HCT116 (cell line): ENCODE measurements at regions not wholly inside any gene's neighbourhood (a gene's known extent, or its start where the extent isn't known, plus 50 kb on each side); places are given as distances from the start of the nearest gene placed in this dataset.
"Not testable (repeated sequence)": the region's sequence is repeated elsewhere in the genome, so short reads cannot be mapped to it uniquely, and the experiment has no call there.

ENCODE experiments used
- ATAC-seq: fragments of 200-7000 bp; cut with Tn5 transposase; 2 replicates; pipeline ENCODE4 v1.9.1; 2020; ENCODE audit warnings: mild to moderate bottlenecking, moderate library complexity
- BruUV-seq: library from RNA; stranded (reverse); fragments of 400-500 nt; replicated peaks from 2 replicates; lab custom pipeline; 2021; lab: Mats Ljungman, UMichigan
- CTCF ChIA-PET: fragments of 300-600 bp; sonication (Branson Sonifier 250); formaldehyde crosslinking; loops from one replicate; lab custom pipeline; 2021; ENCODE audit warnings: antibody characterized with exemption; lab: Charles Lee
- POLR2A ChIA-PET: fragments of 300-600, 350-600 bp; sonication (Branson Sonifier 250); formaldehyde crosslinking; loops from one replicate; lab custom pipeline; 2021; ENCODE audit warnings: antibody characterized with exemption; lab: Charles Lee
- RAD21 ChIA-PET, 2 experiments: fragments of 300-600 bp; sonication (Branson Sonifier 250); formaldehyde crosslinking; loops; one replicate each; lab custom pipeline; 2023; ENCODE audit warnings: low total read pairs in 2 of 2; ENCODE audit not compliant: uncharacterized antibody in 2 of 2, unreplicated experiment in 2 of 2, low non-redundant PET in 1 of 2; lab: Charles Lee
- DNase-seq: peaks from one replicate; pipeline ENCODE4 v3.0.0-alpha.2; 2010; ENCODE audit warnings: low read depth, low spot score
- H2AFZ ChIP-seq: fragments of 200-600 bp; shearing (Covaris generic), sonication (generic); 2 replicates; pipeline ENCODE4 v1.6.1; 2017; ENCODE audit warnings: low read depth, mixed run types, mixed read lengths, antibody characterized with exemption, low read length; ENCODE audit not compliant: poor library complexity, severe bottlenecking
- H3K27ac ChIP-seq: 2 replicates; pipeline ENCODE4 v1.5.1; 2012; ENCODE audit warnings: low read depth, low read length
- H3K27me3 ChIP-seq: fragments of 200-600 bp; sonication (generic); 2 replicates; pipeline ENCODE4 v1.6.1; 2016; ENCODE audit warnings: mixed run types, low read length, mixed read lengths; ENCODE audit not compliant: insufficient read depth
- H3K36me3 ChIP-seq, 2 experiments: fragments of 200-500 bp in 1 of 2; fragments of 200-600 bp in 1 of 2; sonication (Bioruptor generic) in 1 of 2; sonication (generic) in 1 of 2; 2 replicates each; pipeline versions ENCODE4 v1.5.1 to v1.6.1; 2014 to 2016; ENCODE audit warnings: low read length in 2 of 2, inconsistent platforms in 1 of 2, mixed read lengths in 1 of 2, mixed run types in 1 of 2; ENCODE audit not compliant: insufficient read depth in 2 of 2, control insufficient read depth in 1 of 2
- H3K4me1 ChIP-seq, 2 experiments: fragments of 200-600 bp in 1 of 2; sonication (generic) in 1 of 2; 2 replicates each; pipeline versions ENCODE4 v1.5.1 to v1.6.1; 2012 to 2017; ENCODE audit warnings: low read length in 2 of 2, inconsistent platforms in 1 of 2, mild to moderate bottlenecking in 1 of 2, mixed read lengths in 1 of 2, mixed run types in 1 of 2, moderate library complexity in 1 of 2; ENCODE audit not compliant: insufficient read depth in 2 of 2, control insufficient read depth in 1 of 2
- H3K4me2 ChIP-seq: fragments of 200-600 bp; sonication (generic); 2 replicates; pipeline ENCODE4 v1.6.1; 2017; ENCODE audit warnings: mixed run types, low read length, mixed read lengths
- H3K4me3 ChIP-seq, 2 experiments: fragments of 200-600 bp in 1 of 2; sonication (generic) in 1 of 2; replicated peaks in 1 of 2; 2 replicates each; pipeline ENCODE4 v1.5.1; 2011 to 2016; ENCODE audit warnings: low read length in 2 of 2, control low read depth in 1 of 2, low read depth in 1 of 2, mild to moderate bottlenecking in 1 of 2, mixed read lengths in 1 of 2, mixed run types in 1 of 2
- H3K79me2 ChIP-seq: fragments of 200-600 bp; sonication (generic); 2 replicates; pipeline ENCODE4 v1.6.1; 2017; ENCODE audit warnings: mild to moderate bottlenecking, mixed run types, low read length, moderate library complexity, mixed read lengths; ENCODE audit not compliant: insufficient read depth
- H3K9ac ChIP-seq: fragments of 200-600 bp; sonication (generic); 2 replicates; pipeline ENCODE4 v1.6.1; 2016; ENCODE audit warnings: low read length, mixed read lengths
- H3K9me2 ChIP-seq: fragments of 200-600 bp; sonication (generic), shearing (Covaris generic); 2 replicates; pipeline ENCODE4 v1.6.1; 2017; ENCODE audit warnings: mixed run types, mild to moderate bottlenecking, moderate library complexity; ENCODE audit not compliant: insufficient read depth
- H3K9me3 ChIP-seq, 2 experiments: fragments of 200-500 bp in 1 of 2; fragments of 200-600 bp in 1 of 2; sonication (Bioruptor generic) in 1 of 2; sonication (generic) in 1 of 2; 2 replicates each; pipeline ENCODE4 v1.6.1; 2014 to 2017; ENCODE audit warnings: low read length in 2 of 2, mixed read lengths in 2 of 2, inconsistent platforms in 1 of 2, low read depth in 1 of 2, mild to moderate bottlenecking in 1 of 2, mixed run types in 1 of 2, moderate library complexity in 1 of 2; ENCODE audit not compliant: control insufficient read depth in 1 of 2, insufficient read depth in 1 of 2
- H4K20me1 ChIP-seq: fragments of 200-600 bp; sonication (generic), shearing (Covaris generic); 2 replicates; pipeline ENCODE4 v1.6.1; 2017; ENCODE audit warnings: mixed run types, mild to moderate bottlenecking, moderate library complexity; ENCODE audit not compliant: insufficient read depth
- ELF1 ChIP-seq: IDR thresholded peaks from 2 replicates; pipeline ENCODE4 v1.6.1; 2012; ENCODE audit warnings: low read depth, borderline replicate concordance
- intact Hi-C: fragments of 100-400 bp; cut with micrococcal nuclease; formaldehyde crosslinking; loops from 2 replicates; pipeline ENCODE4 v1.10.0; 2022
- TF ChIP-seq, protein P1 (sequence below): IDR thresholded peaks from 2 replicates; pipeline ENCODE4 v1.6.1; 2012; ENCODE audit warnings: low read depth
- TF ChIP-seq, protein P2 (sequence below): IDR thresholded peaks from 2 replicates; pipeline ENCODE4 v1.6.1; 2011; ENCODE audit warnings: mild to moderate bottlenecking, low read length, moderate library complexity; ENCODE audit not compliant: insufficient replicate concordance; ENCODE audit errors: extremely low read depth

DNA sequence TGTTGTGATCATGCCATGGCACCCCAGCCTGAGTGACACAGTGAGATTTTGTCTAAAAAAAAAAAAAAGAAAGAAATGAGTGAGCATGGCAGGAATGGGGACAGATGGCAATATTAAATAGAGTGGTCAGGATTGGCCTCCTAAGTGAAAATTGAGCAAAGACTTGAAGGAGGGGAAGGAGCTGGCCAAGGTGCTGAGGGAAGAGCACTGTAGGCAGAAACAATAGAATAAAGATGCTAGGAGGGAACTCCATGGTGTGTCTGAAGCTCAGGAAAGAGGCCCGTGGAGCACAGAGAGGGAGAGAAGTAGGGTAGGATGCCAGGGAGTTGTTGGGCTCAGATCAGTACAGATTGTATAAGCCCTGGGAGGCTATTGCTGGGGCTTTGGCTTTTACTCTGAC, 64.4 kb upstream of the PCAT7 start:
- no peak overlapping the region for H3K4me2 ChIP-seq
- H3K9me2 ChIP-seq = no peaks in the 10 kb centered on the region
- no peaks in the 10 kb centered on the region for H3K36me3 ChIP-seq
- H4K20me1 ChIP-seq = no peaks in the 10 kb centered on the region
- BruUV-seq = no TSS peak
- no peak overlapping the region for H3K4me3 ChIP-seq
- no peak for DNase-seq
- ChIA-PET POLR2A (no interaction called here), CTCF (no interaction called here), RAD21 (no interaction called here)
- no peaks in the 10 kb centered on the region for H3K79me2 ChIP-seq
- H3K9ac ChIP-seq = no peak overlapping the region
- intact Hi-C loops = no loop called here
- no peak overlapping the region for H3K27ac ChIP-seq
- H3K4me1 ChIP-seq = no peaks in the 10 kb centered on the region
- ATAC-seq = no peak
- H3K9me3 ChIP-seq = no peaks in the 10 kb centered on the region
- no peak overlapping the region for H2AFZ ChIP-seq
- TF ChIP-seq ELF1 = no peak
- TF ChIP-seq, protein P1, sequence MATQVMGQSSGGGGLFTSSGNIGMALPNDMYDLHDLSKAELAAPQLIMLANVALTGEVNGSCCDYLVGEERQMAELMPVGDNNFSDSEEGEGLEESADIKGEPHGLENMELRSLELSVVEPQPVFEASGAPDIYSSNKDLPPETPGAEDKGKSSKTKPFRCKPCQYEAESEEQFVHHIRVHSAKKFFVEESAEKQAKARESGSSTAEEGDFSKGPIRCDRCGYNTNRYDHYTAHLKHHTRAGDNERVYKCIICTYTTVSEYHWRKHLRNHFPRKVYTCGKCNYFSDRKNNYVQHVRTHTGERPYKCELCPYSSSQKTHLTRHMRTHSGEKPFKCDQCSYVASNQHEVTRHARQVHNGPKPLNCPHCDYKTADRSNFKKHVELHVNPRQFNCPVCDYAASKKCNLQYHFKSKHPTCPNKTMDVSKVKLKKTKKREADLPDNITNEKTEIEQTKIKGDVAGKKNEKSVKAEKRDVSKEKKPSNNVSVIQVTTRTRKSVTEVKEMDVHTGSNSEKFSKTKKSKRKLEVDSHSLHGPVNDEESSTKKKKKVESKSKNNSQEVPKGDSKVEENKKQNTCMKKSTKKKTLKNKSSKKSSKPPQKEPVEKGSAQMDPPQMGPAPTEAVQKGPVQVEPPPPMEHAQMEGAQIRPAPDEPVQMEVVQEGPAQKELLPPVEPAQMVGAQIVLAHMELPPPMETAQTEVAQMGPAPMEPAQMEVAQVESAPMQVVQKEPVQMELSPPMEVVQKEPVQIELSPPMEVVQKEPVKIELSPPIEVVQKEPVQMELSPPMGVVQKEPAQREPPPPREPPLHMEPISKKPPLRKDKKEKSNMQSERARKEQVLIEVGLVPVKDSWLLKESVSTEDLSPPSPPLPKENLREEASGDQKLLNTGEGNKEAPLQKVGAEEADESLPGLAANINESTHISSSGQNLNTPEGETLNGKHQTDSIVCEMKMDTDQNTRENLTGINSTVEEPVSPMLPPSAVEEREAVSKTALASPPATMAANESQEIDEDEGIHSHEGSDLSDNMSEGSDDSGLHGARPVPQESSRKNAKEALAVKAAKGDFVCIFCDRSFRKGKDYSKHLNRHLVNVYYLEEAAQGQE = peak; percentile 49
- TF ChIP-seq, protein P2, sequence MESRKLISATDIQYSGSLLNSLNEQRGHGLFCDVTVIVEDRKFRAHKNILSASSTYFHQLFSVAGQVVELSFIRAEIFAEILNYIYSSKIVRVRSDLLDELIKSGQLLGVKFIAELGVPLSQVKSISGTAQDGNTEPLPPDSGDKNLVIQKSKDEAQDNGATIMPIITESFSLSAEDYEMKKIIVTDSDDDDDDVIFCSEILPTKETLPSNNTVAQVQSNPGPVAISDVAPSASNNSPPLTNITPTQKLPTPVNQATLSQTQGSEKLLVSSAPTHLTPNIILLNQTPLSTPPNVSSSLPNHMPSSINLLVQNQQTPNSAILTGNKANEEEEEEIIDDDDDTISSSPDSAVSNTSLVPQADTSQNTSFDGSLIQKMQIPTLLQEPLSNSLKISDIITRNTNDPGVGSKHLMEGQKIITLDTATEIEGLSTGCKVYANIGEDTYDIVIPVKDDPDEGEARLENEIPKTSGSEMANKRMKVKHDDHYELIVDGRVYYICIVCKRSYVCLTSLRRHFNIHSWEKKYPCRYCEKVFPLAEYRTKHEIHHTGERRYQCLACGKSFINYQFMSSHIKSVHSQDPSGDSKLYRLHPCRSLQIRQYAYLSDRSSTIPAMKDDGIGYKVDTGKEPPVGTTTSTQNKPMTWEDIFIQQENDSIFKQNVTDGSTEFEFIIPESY = no peak
- no peaks in the 10 kb centered on the region for H3K27me3 ChIP-seq

DNA sequence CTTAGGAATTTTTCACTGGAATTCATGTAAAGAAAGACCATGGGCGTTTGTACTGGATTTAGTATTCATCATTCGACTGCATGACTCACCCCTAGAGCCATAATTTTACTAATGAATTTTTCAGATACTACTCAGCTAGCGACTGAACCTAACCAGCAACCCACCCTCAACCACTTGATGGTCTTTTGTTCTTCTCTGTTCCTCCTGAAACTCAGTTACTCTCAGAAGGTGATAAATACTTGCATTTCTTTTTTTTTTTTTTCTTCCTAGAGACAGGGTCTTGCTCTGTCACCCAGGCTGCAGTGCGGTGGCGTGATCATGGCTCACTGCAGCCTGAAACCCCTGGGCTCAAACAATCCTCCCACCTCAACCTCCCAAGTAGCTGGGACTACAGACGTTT, 62.8 kb upstream of the PCAT7 start:
- RAD21 ChIA-PET, H3K4me3 ChIP-seq, BruUV-seq, H3K4me1 ChIP-seq, H3K36me3 ChIP-seq, DNase-seq, ATAC-seq, H3K27me3 ChIP-seq, H3K9me2 ChIP-seq, H3K4me2 ChIP-seq, H3K79me2 ChIP-seq, H3K27ac ChIP-seq, POLR2A ChIA-PET, H3K9me3 ChIP-seq, CTCF ChIA-PET, H4K20me1 ChIP-seq, intact Hi-C loops, H2AFZ ChIP-seq, H3K9ac ChIP-seq: not testable (repeated sequence)
